CD14-positive monocyte (primary cell): ENCODE measurements at regions not wholly inside any gene's neighbourhood (a gene's known extent, or its start where the extent isn't known, plus 50 kb on each side); places are given as distances from the start of the nearest gene placed in this dataset.

Experiments
- DNase-seq, 3 donors: peaks; one replicate each; pipeline ENCODE4 v3.0.0-alpha.2; 2011 to 2022
- H2AFZ ChIP-seq: 2 replicates; pipeline ENCODE4 v1.6.0; 2012; ENCODE audit warnings: mild to moderate bottlenecking, low read depth, low read length, inconsistent platforms; ENCODE audit not compliant: insufficient read depth, poor library complexity, severe bottlenecking
- H3K27ac ChIP-seq, 2 donors: 1 replicate in 1 of 2; 2 replicates in 1 of 2; pipeline ENCODE4 v1.5.1; 2012 to 2013; ENCODE audit warnings: low read length in 2 of 2, control low read depth in 1 of 2, inconsistent platforms in 1 of 2, low read depth in 1 of 2, mild to moderate bottlenecking in 1 of 2
- H3K27me3 ChIP-seq, 2 donors: one replicate each; pipeline versions ENCODE4 v1.6.0 to v1.6.1; 2011 to 2013; ENCODE audit warnings: low read length in 2 of 2; ENCODE audit not compliant: control insufficient read depth in 2 of 2, insufficient read depth in 2 of 2
- H3K36me3 ChIP-seq, 2 donors: replicated peaks in 1 of 2; 1 replicate in 1 of 2; 2 replicates in 1 of 2; pipeline versions ENCODE4 v1.5.1 to v1.6.1; 2012 to 2013; ENCODE audit warnings: low read length in 2 of 2, control low read depth in 1 of 2, inconsistent platforms in 1 of 2, mild to moderate bottlenecking in 1 of 2; ENCODE audit not compliant: insufficient read depth in 2 of 2, control insufficient read depth in 1 of 2
- H3K4me1 ChIP-seq, 2 donors: 1 replicate in 1 of 2; 2 replicates in 1 of 2; pipeline versions ENCODE4 v1.5.1 to v1.6.1; 2012 to 2013; ENCODE audit warnings: low read length in 2 of 2, control low read depth in 1 of 2, inconsistent platforms in 1 of 2, mild to moderate bottlenecking in 1 of 2, moderate library complexity in 1 of 2; ENCODE audit not compliant: insufficient read depth in 2 of 2, control insufficient read depth in 1 of 2
- H3K4me2 ChIP-seq: replicated peaks from 2 replicates; pipeline ENCODE3; 2012; ENCODE audit warnings: low read length, moderate library complexity, mild to moderate bottlenecking; ENCODE audit not compliant: poor library complexity, severe bottlenecking; ENCODE audit errors: extremely low read depth
- H3K4me3 ChIP-seq, 3 experiments: fragments of 200-600 bp in 1 of 3; sonication (generic) in 1 of 3; replicated peaks in 1 of 3; 1 replicate in 2 of 3; 2 replicates in 1 of 3; pipeline ENCODE4 v1.5.1; 2011 to 2013; ENCODE audit warnings: low read length in 3 of 3, mild to moderate bottlenecking in 3 of 3, control low read depth in 2 of 3, low read depth in 2 of 3, inconsistent platforms in 1 of 3, moderate library complexity in 1 of 3
- H3K79me2 ChIP-seq: 2 replicates; pipeline ENCODE4 v1.6.0; 2012; ENCODE audit warnings: mild to moderate bottlenecking, control low read depth, inconsistent platforms, low read length, moderate library complexity; ENCODE audit not compliant: insufficient read depth
- H3K9ac ChIP-seq: 2 replicates; pipeline ENCODE4 v1.6.0; 2017; ENCODE audit warnings: low read length, mild to moderate bottlenecking; ENCODE audit not compliant: insufficient read depth, poor library complexity, severe bottlenecking
- H3K9me3 ChIP-seq, 2 donors: replicated peaks in 1 of 2; 1 replicate in 1 of 2; 2 replicates in 1 of 2; pipeline versions ENCODE4 v1.5.1 to v1.6.1; 2012 to 2013; ENCODE audit warnings: low read length in 2 of 2, control low read depth in 1 of 2; ENCODE audit not compliant: control insufficient read depth in 1 of 2, insufficient read depth in 1 of 2
- H4K20me1 ChIP-seq: 2 replicates; pipeline ENCODE4 v1.6.0; 2012; ENCODE audit warnings: mild to moderate bottlenecking, low read length, control low read depth, moderate library complexity; ENCODE audit not compliant: insufficient read depth
- H3K27ac Mint-ChIP-seq, 7 donors: one replicate each; pipeline ENCODE4 v1.8.0; 2020; ENCODE audit warnings: mild to moderate bottlenecking in 7 of 7, mixed read lengths in 7 of 7, moderate library complexity in 6 of 7, inconsistent platforms in 2 of 7
- H3K27me3 Mint-ChIP-seq, 3 donors: one replicate each; pipeline ENCODE4 v1.8.0; 2021 to 2022; ENCODE audit warnings: low read depth in 3 of 3, mild to moderate bottlenecking in 3 of 3, mixed read lengths in 3 of 3, moderate library complexity in 3 of 3, inconsistent platforms in 1 of 3
- H3K36me3 Mint-ChIP-seq, 2 donors: one replicate each; pipeline ENCODE4 v1.8.0; 2020; ENCODE audit warnings: mixed read lengths in 2 of 2, inconsistent platforms in 1 of 2, mild to moderate bottlenecking in 1 of 2
- H3K4me1 Mint-ChIP-seq: one replicate; pipeline ENCODE4 v1.8.0; 2020; ENCODE audit warnings: mild to moderate bottlenecking, mixed read lengths
- H3K4me3 Mint-ChIP-seq, 2 donors: one replicate each; pipeline ENCODE4 v1.8.0; 2020; ENCODE audit warnings: mild to moderate bottlenecking in 2 of 2, mixed read lengths in 2 of 2, moderate library complexity in 1 of 2
- H3K9me3 Mint-ChIP-seq, 7 donors: one replicate each; pipeline ENCODE4 v1.8.0; 2020 to 2022; ENCODE audit warnings: mixed read lengths in 7 of 7, mild to moderate bottlenecking in 6 of 7, moderate library complexity in 6 of 7, inconsistent platforms in 2 of 7
- CTCF ChIP-seq: fragments of 200-600 bp; IDR thresholded peaks from one replicate; pipeline ENCODE4 v1.8.0; 2022; ENCODE audit warnings: antibody characterized with exemption, mild to moderate bottlenecking
- WGBS: methylation state at CpG from one replicate; pipeline ENCODE4 v1.1.5; 2013; ENCODE audit warnings: missing lambda C conversion rate; ENCODE audit not compliant: insufficient coverage; 5-methylcytosine and 5-hydroxymethylcytosine counted together
- intact Hi-C, 2 donors: fragments of 100-400 bp; cut with micrococcal nuclease; formaldehyde crosslinking; loops; one replicate each; pipeline versions ENCODE4 v1.15.0 to v1.15.1; 2023

- Mint-ChIP-seq H3K27me3 (peaks cover 0 to 2% (median 0%) of the 10 kb centered on the region in 3 donors), H3K36me3 (no peaks in the 10 kb centered on the region), H3K4me3 (no peak overlapping the region), H3K27ac (no peak overlapping the region), H3K9me3 (peaks cover 0 to 10% (median 3%) of the 10 kb centered on the region in 7 donors), H3K4me1 (no peaks in the 10 kb centered on the region)
- Histone ChIP-seq H3K9ac (no peak overlapping the region), H3K27ac (no peak overlapping the region), H3K4me1 (no peaks in the 10 kb centered on the region), H3K36me3 (no peaks in the 10 kb centered on the region), H2AFZ (no peak overlapping the region), H3K27me3 (no peaks in the 10 kb centered on the region), H3K9me3 (peaks cover 10 to 14% of the 10 kb centered on the region in 2 donors), H4K20me1 (no peaks in the 10 kb centered on the region), H3K4me2 (no peak overlapping the region), H3K4me3 (no peak overlapping the region), H3K79me2 (no peaks in the 10 kb centered on the region)
- no peak for DNase-seq
- intact Hi-C loops = no loop called here
- no peak for TF ChIP-seq CTCF
Measured at GRCh38 chr6:78363688-78364087, 503.7 kb upstream of the IRAK1BP1 start.

GRCh38 chr6:78365473-78365872 is 501.9 kb upstream of the IRAK1BP1 start:
- Histone ChIP-seq H3K4me1 (no peaks in the 10 kb centered on the region), H3K4me2 (no peak overlapping the region), H3K9me3 (peaks cover 11 to 14% of the 10 kb centered on the region in 2 donors), H3K27me3 (no peaks in the 10 kb centered on the region), H4K20me1 (no peaks in the 10 kb centered on the region), H3K79me2 (no peaks in the 10 kb centered on the region), H2AFZ (no peak overlapping the region), H3K9ac (no peak overlapping the region), H3K36me3 (no peaks in the 10 kb centered on the region), H3K4me3 (no peak overlapping the region), H3K27ac (no peak overlapping the region)
- Mint-ChIP-seq H3K9me3 (peaks cover 0 to 9% (median 4%) of the 10 kb centered on the region in 7 donors), H3K27me3 (peaks cover 0 to 2% (median 0%) of the 10 kb centered on the region in 3 donors), H3K4me1 (no peaks in the 10 kb centered on the region), H3K36me3 (no peaks in the 10 kb centered on the region), H3K4me3 (no peak overlapping the region), H3K27ac (no peak overlapping the region)
- DNase-seq = no peak
- intact Hi-C loops = no loop called here
- TF ChIP-seq CTCF = no peak
- no CpG with 5 or more reads among the region's 4 CpGs for WGBS
